K562 (cell line): ENCODE measurements at regions not wholly inside any gene's neighbourhood (a gene's known extent, or its start where the extent isn't known, plus 50 kb on each side); places are given as distances from the start of the nearest gene placed in this dataset.

ENCODE experiments used
- ATAC-seq: fragments of 200-7000 bp; cut with Tn5 transposase; 3 replicates; pipeline ENCODE4 v1.9.1; 2020; ENCODE audit warnings: moderate library complexity
- BruUV-seq: library from RNA; stranded (reverse); fragments of 400-500 nt; replicated peaks from 2 replicates; lab custom pipeline; 2021; lab: Mats Ljungman, UMichigan
- CTCF ChIA-PET: fragments of 300-600 bp; formaldehyde crosslinking; extraction: SDS; loops from one replicate; lab custom pipeline; 2021; ENCODE audit warnings: low intra/inter-chr PET ratio; lab: Yijun Ruan, JAX
- POLR2A ChIA-PET: fragments of 300-600, 350-650 bp; sonication (Branson Sonifier 250); formaldehyde crosslinking; extraction: SDS; loops from one replicate; lab custom pipeline; 2021; ENCODE audit warnings: antibody characterized with exemption, inconsistent platforms; lab: Yijun Ruan, JAX
- DNase-seq, 4 experiments: peaks; one replicate each; pipeline versions ENCODE4 v3.0.0 to v3.0.0-alpha.2; 2011 to 2018; ENCODE audit warnings: low spot score in 3 of 4, mixed read lengths in 3 of 4; ENCODE audit errors: extremely low read depth in 1 of 4
- FAIRE-seq: peaks from 2 replicates; lab custom pipeline; 2011; peaks lifted over from hg19 to GRCh38; lab: Jason Lieb, UNC
- H2AFZ ChIP-seq: 2 replicates; pipeline ENCODE4 v1.6.0; 2011; ENCODE audit warnings: low read depth, low read length, control low read depth, inconsistent platforms
- H3K27ac ChIP-seq: fragments of 200-600 bp; 3 replicates; pipeline ENCODE4 v1.8.0; 2011; ENCODE audit warnings: low read depth, mild to moderate bottlenecking, control low read depth, inconsistent platforms, low read length, moderate library complexity, mixed read lengths; ENCODE audit errors: extremely low read depth
- H3K27me3 ChIP-seq, 2 experiments: fragments of 300-600 bp in 1 of 2; 2 replicates in 1 of 2; 3 replicates in 1 of 2; pipeline versions ENCODE4 v1.6.0 to v1.8.0; 2011; ENCODE audit warnings: inconsistent platforms in 2 of 2, low read length in 2 of 2, mild to moderate bottlenecking in 1 of 2, mixed read lengths in 1 of 2, moderate library complexity in 1 of 2; ENCODE audit not compliant: control insufficient read depth in 2 of 2, insufficient read depth in 2 of 2
- H3K36me3 ChIP-seq: fragments of 300-600 bp; 3 replicates; pipeline ENCODE4 v1.8.0; 2011; ENCODE audit warnings: mild to moderate bottlenecking, low read length, inconsistent platforms; ENCODE audit not compliant: control insufficient read depth, insufficient read depth
- H3K4me1 ChIP-seq, 2 experiments: fragments of 200-600 bp in 1 of 2; replicated peaks in 1 of 2; 2 replicates in 1 of 2; 3 replicates in 1 of 2; pipeline versions ENCODE4 v1.5.1 to v1.8.0; 2011; ENCODE audit warnings: inconsistent platforms in 2 of 2, low read length in 2 of 2, mild to moderate bottlenecking in 1 of 2, mixed read lengths in 1 of 2, moderate library complexity in 1 of 2; ENCODE audit not compliant: control insufficient read depth in 2 of 2, insufficient read depth in 2 of 2
- H3K4me2 ChIP-seq: 2 replicates; pipeline ENCODE4 v1.6.1; 2011; ENCODE audit warnings: low read length, control low read depth, inconsistent platforms, mixed read lengths; ENCODE audit not compliant: insufficient read depth
- H3K4me3 ChIP-seq: fragments of 200-600 bp; sonication (generic), shearing (Covaris generic); 2 replicates; pipeline ENCODE4 v1.5.1; 2016; ENCODE audit warnings: control low read depth, inconsistent platforms
- H3K79me2 ChIP-seq: fragments of 200-600 bp; 3 replicates; pipeline ENCODE4 v1.8.0; 2011; ENCODE audit warnings: low read length, inconsistent platforms; ENCODE audit not compliant: control insufficient read depth, insufficient read depth
- H3K9ac ChIP-seq, 2 experiments: 2 replicates each; pipeline versions ENCODE4 v1.6.0 to v1.6.1; 2011; ENCODE audit warnings: low read depth in 2 of 2, low read length in 2 of 2, control low read depth in 1 of 2, inconsistent platforms in 1 of 2, mild to moderate bottlenecking in 1 of 2, mixed read lengths in 1 of 2; ENCODE audit not compliant: insufficient read depth in 1 of 2
- H3K9me1 ChIP-seq: one replicate; pipeline ENCODE4 v1.6.0; 2011; ENCODE audit warnings: inconsistent platforms, mild to moderate bottlenecking, low read length, moderate library complexity; ENCODE audit not compliant: control insufficient read depth, insufficient read depth
- H3K9me3 ChIP-seq: replicated peaks from 2 replicates; pipeline ENCODE4 v1.5.1; 2011; ENCODE audit warnings: low read depth, low read length, inconsistent platforms; ENCODE audit not compliant: control insufficient read depth, insufficient read depth
- H4K20me1 ChIP-seq: replicated peaks from 2 replicates; pipeline ENCODE4 v1.6.1; 2011; ENCODE audit warnings: low read length, inconsistent platforms, mixed read lengths; ENCODE audit not compliant: control insufficient read depth, insufficient read depth
- GMEB1 ChIP-seq: fragments of 250-450 bp; sonication (Bioruptor Pico); IDR thresholded peaks from 2 replicates; pipeline ENCODE4 v1.4.0; 2020; ENCODE audit warnings: mild to moderate bottlenecking
- HMGN3 ChIP-seq: IDR thresholded peaks from 2 replicates; pipeline ENCODE4 v1.6.1; 2011; ENCODE audit warnings: borderline replicate concordance, low read depth, mild to moderate bottlenecking, mixed read lengths, low read length; ENCODE audit not compliant: insufficient read length; ENCODE audit errors: extremely low read depth
- NONO ChIP-seq, 2 experiments: fragments of 200-400 bp in 1 of 2; fragments of 450-650 bp in 1 of 2; formaldehyde crosslinking in 1 of 2; IDR thresholded peaks; 2 replicates each; pipeline ENCODE4 v1.6.1; 2017; ENCODE audit warnings: low read depth in 2 of 2, mild to moderate bottlenecking in 2 of 2, moderate library complexity in 2 of 2, low read length in 1 of 2
- RBM39 ChIP-seq: fragments of 200-400 bp; formaldehyde crosslinking; optimal IDR thresholded peaks from 2 replicates; pipeline ENCODE3; 2018; ENCODE audit warnings: low read depth, low read length
- SREBF1 ChIP-seq: fragments of 150-350 bp; IDR thresholded peaks from 2 replicates; pipeline ENCODE4 v1.6.1; 2014; ENCODE audit warnings: antibody characterized with exemption, low read depth, low read length, borderline replicate concordance
- ZZZ3 ChIP-seq: fragments of 450-650 bp; IDR thresholded peaks from 2 replicates; pipeline ENCODE4 v1.6.1; 2016; ENCODE audit warnings: antibody characterized with exemption, mild to moderate bottlenecking, moderate library complexity
- WGBS: fragments of 100-300 bp; shearing (Covaris generic); methylation state at CpG from one replicate; pipeline ENCODE4 v1.1.6; 2016; ENCODE audit warnings: low coverage, mixed read lengths; ENCODE audit not compliant: insufficient coverage; ENCODE audit errors: missing lambda C conversion rate; 5-methylcytosine and 5-hydroxymethylcytosine counted together
- in situ Hi-C: fragments of 300-500 bp; cut with MboI; formaldehyde crosslinking; loops from 4 replicates; pipeline ENCODE4 v1.15.0; 2018; ENCODE audit warnings: inconsistent platforms, mixed read lengths
- intact Hi-C: fragments of 100-400 bp; cut with micrococcal nuclease; formaldehyde crosslinking; loops from 2 replicates; pipeline ENCODE4 v1.14.2; 2022

GRCh38 chr14:22264759-22265158, 324.3 kb downstream of the DAD1 start:
- Histone ChIP-seq H3K9ac (no peak overlapping the region), H3K9me1 (no peaks in the 10 kb centered on the region), H3K9me3 (no peaks in the 10 kb centered on the region), H3K4me2 (no peak overlapping the region), H3K79me2 (no peaks in the 10 kb centered on the region), H3K36me3 (no peaks in the 10 kb centered on the region), H3K27ac (no peak overlapping the region), H3K27me3 (no peaks in the 10 kb centered on the region), H3K4me1 (no peaks in the 10 kb centered on the region), H4K20me1 (no peaks in the 10 kb centered on the region), H2AFZ (no peak overlapping the region), H3K4me3 (no peak overlapping the region)
- ChIA-PET POLR2A (no interaction called here), CTCF (no interaction called here)
- WGBS = 0% methylated on average over 1 of the region's 1 CpG
- in situ Hi-C loops (no loop called here), intact Hi-C loops (no loop called here)
- no TSS peak for BruUV-seq
- TF ChIP-seq SREBF1 (no peak), NONO (IDR thresholded peaks at IDR 0.05; ENCODE audit: low read depth in 2 of 2, low read length in 1 of 2) (no peak), HMGN3 (no peak), ZZZ3 (no peak), GMEB1 (CRISPR knock-in tag) (no peak), RBM39 (no peak)
- ATAC-seq (no peak), FAIRE-seq (no peak), DNase-seq (no peak)
